AG04450 (cell line): ENCODE measurements at regions not wholly inside any gene's neighbourhood (a gene's known extent, or its start where the extent isn't known, plus 50 kb on each side); places are given as distances from the start of the nearest gene placed in this dataset.

Source experiments
- CTCF ChIA-PET: fragments of 300-600, 350-600 bp; formaldehyde crosslinking; extraction: SDS; loops from one replicate; lab custom pipeline; 2022; ENCODE audit warnings: antibody characterized with exemption, inconsistent platforms; lab: Charles Lee
- POLR2A ChIA-PET: fragments of 350-600 bp; formaldehyde crosslinking; extraction: SDS; loops from one replicate; lab custom pipeline; 2021; ENCODE audit warnings: antibody characterized with exemption, inconsistent platforms; lab: Yijun Ruan, JAX
- DNase-seq: peaks from one replicate; pipeline ENCODE4 v3.0.0-alpha.2; 2011; ENCODE audit warnings: low read depth, low spot score
- H3K27ac ChIP-seq: one replicate; pipeline ENCODE4 v1.5.1; 2012; ENCODE audit warnings: low read depth, low read length, control low read depth
- H3K27me3 ChIP-seq: one replicate; pipeline ENCODE4 v1.6.0; 2012; ENCODE audit warnings: low read length; ENCODE audit not compliant: control insufficient read depth, insufficient read depth
- H3K4me3 ChIP-seq: 2 replicates; pipeline ENCODE4 v1.5.1; 2011; ENCODE audit warnings: mild to moderate bottlenecking, low read depth, low read length, control low read depth
- H3K9me3 ChIP-seq: 2 replicates; pipeline ENCODE4 v1.5.1; 2012; ENCODE audit warnings: low read length; ENCODE audit not compliant: control insufficient read depth, insufficient read depth
- CTCF ChIP-seq: IDR thresholded peaks from 2 replicates; pipeline ENCODE4 v1.5.1; 2011; ENCODE audit warnings: low read depth, low read length, control low read depth, inconsistent platforms

DNA sequence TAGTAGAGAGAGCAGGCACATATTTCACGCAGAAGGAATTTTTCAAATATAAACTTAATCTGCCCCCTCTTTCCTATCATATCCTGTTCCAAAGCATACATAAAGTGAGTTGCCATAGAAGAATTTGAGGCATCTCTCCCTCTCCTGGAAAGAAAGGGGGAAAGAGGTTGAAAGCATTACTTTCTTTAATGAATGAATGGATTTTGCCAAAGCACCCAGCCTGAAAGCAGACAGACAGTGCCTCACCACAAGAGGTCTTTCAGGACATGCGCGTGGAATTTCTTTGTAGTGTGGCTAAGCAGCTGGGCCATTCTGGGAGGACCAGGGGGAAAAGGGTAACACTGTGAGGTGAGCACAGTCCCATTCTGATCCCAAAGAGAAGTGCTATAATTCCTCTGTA lies 651.4 kb downstream of the IQCM start:
- CTCF ChIA-PET: no interaction called here
- H3K27me3 ChIP-seq: no peaks in the 10 kb centered on the region
- H3K4me3 ChIP-seq: no peak overlapping the region
- POLR2A ChIA-PET: interaction anchor here (1.1 kb wide), 1 partner anchor 50 kb away, joined by 4 read pairs; no protein-coding TSS in a partner anchor
- H3K9me3 ChIP-seq: no peaks in the 10 kb centered on the region
- TF ChIP-seq CTCF: peak; percentile 21
- H3K27ac ChIP-seq: peak overlapping the region; percentile 71
- peak; percentile 63 for DNase-seq

DNA sequence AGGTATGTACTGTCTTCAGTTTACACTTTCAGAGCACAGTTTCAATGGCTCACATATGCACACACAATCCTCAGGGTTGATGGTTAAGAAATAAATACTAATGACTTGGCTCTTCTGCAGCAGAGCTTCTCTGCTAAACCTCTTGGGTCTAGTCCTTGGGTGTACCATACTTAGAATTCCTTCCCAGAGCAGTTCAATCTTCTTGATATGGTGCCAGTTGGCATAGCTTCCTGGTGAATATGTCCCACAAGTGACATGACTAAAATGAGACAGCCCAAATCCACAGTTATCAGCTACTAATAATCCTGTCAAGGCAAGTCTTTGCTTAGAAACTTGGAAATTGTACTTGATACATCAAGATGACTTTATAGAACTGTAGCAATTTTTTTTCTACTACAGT lies 654.4 kb downstream of the IQCM start:
- CTCF ChIA-PET: interaction anchor here (1.0 kb wide), 2 partner anchors 13 to 15 kb away, joined by 3 to 4 read pairs; no protein-coding TSS in a partner anchor
- no peak overlapping the region for H3K4me3 ChIP-seq
- POLR2A ChIA-PET: no interaction called here
- no peak for DNase-seq
- H3K27me3 ChIP-seq: no peaks in the 10 kb centered on the region
- no peaks in the 10 kb centered on the region for H3K9me3 ChIP-seq
- no peak overlapping the region for H3K27ac ChIP-seq
- TF ChIP-seq CTCF: no peak

DNA sequence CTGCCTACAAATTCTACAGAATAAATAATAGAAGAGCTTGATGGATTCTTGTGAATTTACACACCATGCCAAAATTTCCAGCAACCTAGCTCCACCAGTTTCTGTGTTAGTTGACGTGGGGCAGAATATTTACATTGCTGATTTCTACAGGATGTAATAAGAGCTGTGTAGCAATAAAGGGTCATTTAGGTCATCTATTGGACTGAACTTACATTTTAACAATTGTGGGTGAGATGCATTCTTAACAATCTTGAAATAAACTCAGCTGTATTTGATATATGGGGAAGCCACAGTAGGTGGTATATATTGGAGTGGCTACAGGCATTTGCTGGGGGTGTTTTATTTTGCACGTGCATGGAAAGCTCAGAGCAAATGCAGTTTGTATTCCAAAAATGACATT lies 655.3 kb downstream of the IQCM start:
- no peak for TF ChIP-seq CTCF
- Histone ChIP-seq H3K9me3 (no peaks in the 10 kb centered on the region), H3K4me3 (no peak overlapping the region), H3K27ac (no peak overlapping the region), H3K27me3 (no peaks in the 10 kb centered on the region)
- CTCF ChIA-PET: interaction anchor here (1.0 kb wide), 2 partner anchors 14 kb away, joined by 3 to 4 read pairs; no protein-coding TSS in a partner anchor
- POLR2A ChIA-PET: no interaction called here
- no peak for DNase-seq

DNA sequence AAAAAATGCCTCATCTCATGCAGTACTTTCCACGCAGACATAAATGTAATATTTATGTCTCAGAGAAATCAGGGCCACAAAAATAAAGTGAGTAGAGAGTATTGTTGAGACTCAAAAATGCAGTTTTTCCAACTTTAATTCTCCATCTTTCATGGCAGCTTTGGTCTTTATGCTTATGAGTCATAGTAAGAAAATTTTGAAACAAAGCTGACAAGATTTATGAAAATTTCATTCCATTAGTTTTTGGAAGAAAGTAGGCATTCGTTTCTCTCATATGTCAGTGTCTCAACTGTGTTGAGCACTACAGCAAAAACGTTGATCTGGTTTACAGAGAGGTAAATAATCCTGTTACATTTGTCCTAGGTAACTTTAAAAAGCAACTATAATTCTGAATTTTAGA lies 656.8 kb downstream of the IQCM start:
- Histone ChIP-seq H3K27ac (no peak overlapping the region), H3K27me3 (no peaks in the 10 kb centered on the region), H3K4me3 (no peak overlapping the region), H3K9me3 (no peaks in the 10 kb centered on the region)
- ChIA-PET POLR2A (no interaction called here), CTCF (no interaction called here)
- no peak for DNase-seq
- no peak for TF ChIP-seq CTCF

- POLR2A ChIA-PET: no interaction called here
- peak; percentile 59 for DNase-seq
- TF ChIP-seq CTCF: no peak
- no peaks in the 10 kb centered on the region for H3K9me3 ChIP-seq
- H3K4me3 ChIP-seq: no peak overlapping the region
- CTCF ChIA-PET: interaction anchor here (1.4 kb wide), 1 partner anchor 15 kb away, joined by 4 read pairs; no protein-coding TSS in a partner anchor
- H3K27me3 ChIP-seq: no peaks in the 10 kb centered on the region
- no peak overlapping the region for H3K27ac ChIP-seq
These were observed 669.8 kb downstream of the IQCM start for GRCh38 chr4:149145803-149146202.
